ENCODE measurements at regions not wholly inside any gene's neighbourhood (a gene's known extent, or its start where the extent isn't known, plus 50 kb on each side); places are given as distances from the start of the nearest gene placed in this dataset.

- CTCF ChIA-PET, result interaction anchor here (1.2 kb wide), 1 partner anchor 14 kb away, joined by 5 read pairs; no protein-coding TSS in a partner anchor
- TF ChIP-seq CTCF (IDR thresholded peaks at IDR 0.05; ENCODE audit: insufficient read depth, low read depth, low read length), result no peak
- Histone ChIP-seq H3K36me3 (ENCODE audit: control insufficient read depth, insufficient read depth, low read length) (no peaks in the 10 kb centered on the region), H3K27me3 (ENCODE audit: control insufficient read depth, insufficient read depth, low read length) (no peaks in the 10 kb centered on the region), H3K4me3 (ENCODE audit: low read depth, low read length) (no peak overlapping the region)
- POLR2A ChIA-PET, result no interaction called here
- DNase-seq (ENCODE audit: low read depth), result no peak
These were observed 154.4 kb upstream of the COL3A1 start for GRCh38 chr2:188819792-188820191.

DNA sequence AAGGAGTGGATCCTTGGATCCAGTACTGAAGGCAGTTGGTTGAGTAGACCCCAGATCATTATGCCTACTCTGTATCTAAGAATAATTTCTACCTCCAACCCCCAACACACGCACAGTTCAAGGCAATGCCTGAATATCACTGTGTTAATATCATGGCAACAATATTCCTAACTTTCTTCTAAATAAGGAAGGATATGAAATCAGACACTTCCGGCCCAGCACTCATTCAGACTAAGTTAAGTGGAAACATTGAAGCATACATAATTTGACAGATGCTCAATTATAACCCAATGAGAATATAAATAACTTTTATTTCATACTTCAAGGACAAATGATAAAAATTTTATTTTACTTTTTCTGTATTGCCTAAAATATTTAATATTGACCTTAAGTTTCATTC, 153.6 kb upstream of the COL3A1 start:
- H3K36me3 ChIP-seq (ENCODE audit: control insufficient read depth, insufficient read depth, low read length), result no peaks in the 10 kb centered on the region
- CTCF ChIA-PET, result interaction anchor here (1.2 kb wide), 1 partner anchor 14 kb away, joined by 5 read pairs; no protein-coding TSS in a partner anchor
- POLR2A ChIA-PET, result no interaction called here
- no peak for DNase-seq (ENCODE audit: low read depth)
- no peak for TF ChIP-seq CTCF (IDR thresholded peaks at IDR 0.05; ENCODE audit: insufficient read depth, low read depth, low read length)
- no peak overlapping the region for H3K4me3 ChIP-seq (ENCODE audit: low read depth, low read length)
- H3K27me3 ChIP-seq (ENCODE audit: control insufficient read depth, insufficient read depth, low read length), result no peaks in the 10 kb centered on the region

GRCh38 chr2:188824125-188824524, 150.0 kb upstream of the COL3A1 start:
- H3K4me3 ChIP-seq (ENCODE audit: low read depth, low read length), result no peak overlapping the region
- no peaks in the 10 kb centered on the region for H3K36me3 ChIP-seq (ENCODE audit: control insufficient read depth, insufficient read depth, low read length)
- no peaks in the 10 kb centered on the region for H3K27me3 ChIP-seq (ENCODE audit: control insufficient read depth, insufficient read depth, low read length)
- ChIA-PET POLR2A (no interaction called here), CTCF (interaction anchor here (0.6 to 1.3 kb wide), 2 partner anchors 9 to 10 kb away, joined by 3 read pairs; no protein-coding TSS in a partner anchor)
- TF ChIP-seq CTCF (IDR thresholded peaks at IDR 0.05; ENCODE audit: insufficient read depth, low read depth, low read length), result no peak
- no peak for DNase-seq (ENCODE audit: low read depth)

DNA sequence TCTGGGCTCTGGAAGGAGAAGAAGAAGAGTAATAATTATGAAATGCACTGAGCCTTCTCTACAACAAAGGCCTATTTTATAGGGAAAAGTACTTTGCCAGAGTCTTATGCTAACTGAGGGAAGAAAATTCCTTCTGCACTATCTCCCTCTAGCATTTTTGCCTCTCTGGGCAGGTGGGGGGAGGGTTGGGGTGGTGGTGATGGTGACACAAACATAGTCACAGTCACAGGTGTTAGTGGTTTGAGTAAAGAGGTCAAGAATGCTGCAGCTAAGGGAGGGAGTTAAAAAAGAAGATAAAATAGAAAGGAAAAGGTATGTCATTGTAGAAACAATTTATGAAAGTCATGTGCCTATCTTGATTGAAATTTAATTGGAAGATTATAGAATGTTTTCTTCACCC, 140.8 kb upstream of the COL3A1 start:
- ChIA-PET POLR2A (no interaction called here), CTCF (interaction anchor here (0.8 to 1.4 kb wide), 2 partner anchors 9 to 13 kb away, joined by 3 to 5 read pairs; no protein-coding TSS in a partner anchor)
- no peak for TF ChIP-seq CTCF (IDR thresholded peaks at IDR 0.05; ENCODE audit: insufficient read depth, low read depth, low read length)
- no peak for DNase-seq (ENCODE audit: low read depth)
- Histone ChIP-seq H3K27me3 (ENCODE audit: control insufficient read depth, insufficient read depth, low read length) (no peaks in the 10 kb centered on the region), H3K4me3 (ENCODE audit: low read depth, low read length) (no peak overlapping the region), H3K36me3 (ENCODE audit: control insufficient read depth, insufficient read depth, low read length) (no peaks in the 10 kb centered on the region)

DNA sequence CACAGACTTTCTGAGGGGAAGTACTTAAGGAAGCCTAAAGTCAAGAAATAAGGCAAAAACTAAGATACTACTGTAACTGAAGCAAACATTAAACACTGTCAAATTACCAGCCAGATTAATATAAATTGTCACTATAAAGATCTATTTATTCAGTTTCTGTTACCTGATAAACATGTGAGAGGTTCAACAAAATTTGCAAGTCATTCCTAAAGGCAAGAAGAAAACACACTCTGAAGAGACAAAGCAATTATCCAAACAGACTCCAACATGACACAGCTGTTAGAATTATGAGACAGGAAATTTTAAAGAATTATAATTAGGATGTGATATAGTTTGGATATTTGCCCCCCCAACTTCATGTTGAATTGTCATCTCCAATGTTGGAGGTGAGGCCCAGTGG, 140.4 kb upstream of the COL3A1 start:
- no peaks in the 10 kb centered on the region for H3K27me3 ChIP-seq (ENCODE audit: control insufficient read depth, insufficient read depth, low read length)
- POLR2A ChIA-PET, result no interaction called here
- CTCF ChIA-PET, result interaction anchor here (1.4 kb wide), 1 partner anchor 14 kb away, joined by 5 read pairs; no protein-coding TSS in a partner anchor
- no peak overlapping the region for H3K4me3 ChIP-seq (ENCODE audit: low read depth, low read length)
- DNase-seq (ENCODE audit: low read depth), result no peak
- TF ChIP-seq CTCF (IDR thresholded peaks at IDR 0.05; ENCODE audit: insufficient read depth, low read depth, low read length), result no peak
- no peaks in the 10 kb centered on the region for H3K36me3 ChIP-seq (ENCODE audit: control insufficient read depth, insufficient read depth, low read length)

Data from BJ (cell line).